T47D (cell line): ENCODE measurements at regions not wholly inside any gene's neighbourhood (a gene's known extent, or its start where the extent isn't known, plus 50 kb on each side); places are given as distances from the start of the nearest gene placed in this dataset.
"Not testable (repeated sequence)": the region's sequence is repeated elsewhere in the genome, so short reads cannot be mapped to it uniquely, and the experiment has no call there.

ENCODE experiments used
- DNase-seq, 2 experiments: peaks; one replicate each; pipeline versions ENCODE4 v3.0.0 to v3.0.0-alpha.2; 2011 to 2012; ENCODE audit warnings: low read depth in 1 of 2, low spot score in 1 of 2
- JUND ChIP-seq: IDR thresholded peaks from 2 replicates; pipeline ENCODE4 v1.6.1; 2012; ENCODE audit warnings: low read depth
- in situ Hi-C: cut with HindIII; loops from 2 replicates; pipeline ENCODE4 v1.10.0; 2016; ENCODE audit warnings: low sequenced_read_pairs, low pct_unique_long_range_greater_than_20kb

DNA sequence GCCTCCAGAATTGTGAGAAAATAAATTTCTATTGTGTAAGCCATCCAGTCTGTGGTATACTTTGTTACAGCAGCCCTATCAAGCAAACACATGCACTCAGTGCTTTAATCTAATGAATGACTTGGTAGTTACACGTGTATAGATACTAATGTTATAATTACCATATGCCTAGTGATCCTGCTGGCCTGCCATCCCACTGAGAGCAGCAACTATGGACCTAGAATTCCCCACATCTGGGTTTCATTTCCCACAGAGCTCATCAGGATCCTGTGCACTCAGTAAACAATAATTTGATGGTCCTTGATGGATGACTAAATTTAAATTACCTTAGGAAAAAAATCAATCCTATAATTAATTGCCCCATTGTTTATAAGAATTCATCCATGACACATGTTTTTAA lies 86.5 kb upstream of the RGS1 start:
- no peak for TF ChIP-seq JUND
- DNase-seq: no peak
- in situ Hi-C loops: no loop called here

DNA sequence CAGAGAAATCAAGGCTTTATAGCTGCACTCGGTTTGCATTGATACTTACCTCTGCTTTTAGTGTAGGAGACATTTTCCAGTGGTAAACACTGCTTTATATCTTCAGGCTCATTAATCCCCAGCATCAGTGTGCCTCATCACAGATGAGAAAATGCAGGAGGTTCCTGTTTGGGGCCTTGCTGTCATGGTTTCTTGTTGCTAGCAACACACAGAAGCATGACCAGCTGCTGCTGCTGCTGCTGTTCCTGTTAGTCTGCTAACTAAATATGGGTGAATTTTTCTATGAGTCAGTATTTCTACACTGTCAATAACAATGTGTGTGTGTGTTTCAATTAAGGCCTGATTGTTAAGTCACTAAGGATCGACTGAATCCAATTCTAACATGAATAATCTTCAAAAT lies 85.8 kb upstream of the RGS1 start:
- DNase-seq: peak in 1 of 2 experiments; percentile 44
- in situ Hi-C loops: no loop called here
- no peak for TF ChIP-seq JUND

DNA sequence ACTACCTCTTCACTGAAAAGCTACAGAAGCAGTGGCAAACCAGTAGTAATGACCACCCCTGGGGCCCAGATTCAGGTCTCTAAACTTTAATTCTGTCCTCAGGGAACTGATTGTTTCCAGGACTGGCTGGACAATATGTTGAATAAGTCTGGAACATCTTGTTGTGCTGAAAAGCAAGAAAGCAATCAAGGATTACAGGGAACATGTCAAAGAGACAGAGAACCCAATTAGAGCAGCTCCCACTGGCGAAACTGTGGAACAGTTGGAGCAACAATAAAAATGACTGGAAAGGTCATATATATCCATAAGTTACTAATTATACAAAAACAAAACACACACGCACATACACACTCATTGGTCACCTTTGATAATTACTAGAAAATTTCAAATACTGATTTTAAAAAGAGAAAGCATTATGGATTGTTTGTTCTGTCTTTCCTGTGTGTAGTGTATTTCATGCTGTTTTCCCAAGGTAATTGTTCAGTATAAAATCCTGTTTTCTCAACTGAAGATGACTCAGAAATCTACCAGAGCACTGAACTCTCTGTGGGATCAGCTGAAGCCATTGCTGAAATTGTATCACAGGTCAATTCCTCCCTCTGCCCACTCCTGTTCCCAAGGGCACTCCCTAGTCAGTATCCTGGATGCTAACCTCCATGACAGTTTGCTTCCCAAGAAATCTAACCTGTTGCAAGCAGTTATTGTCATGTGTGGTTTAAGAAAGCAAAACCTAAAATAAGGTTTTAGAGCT lies 83.6 kb upstream of the RGS1 start:
- in situ Hi-C loops: no loop called here
- no peak for TF ChIP-seq JUND
- no peak for DNase-seq

DNA sequence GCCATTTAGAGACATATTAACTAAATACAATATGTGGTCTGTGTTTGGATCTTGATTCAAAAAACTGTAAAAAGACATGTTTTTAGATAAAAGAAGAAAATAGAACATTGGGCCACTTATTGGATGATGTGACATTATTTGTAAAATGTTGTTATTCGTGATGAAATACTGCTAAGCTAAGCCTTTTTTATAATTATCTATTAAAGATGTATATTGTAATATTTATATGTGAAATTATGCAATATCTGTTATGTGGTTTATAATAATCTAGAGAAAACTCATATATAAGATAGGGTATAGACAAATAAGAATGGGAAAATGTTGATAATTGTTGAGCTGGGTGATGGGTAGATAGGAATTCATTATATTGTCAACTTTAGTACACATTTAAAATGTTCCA lies 82.0 kb upstream of the RGS1 start:
- DNase-seq: no peak
- TF ChIP-seq JUND: no peak
- in situ Hi-C loops: no loop called here

DNA sequence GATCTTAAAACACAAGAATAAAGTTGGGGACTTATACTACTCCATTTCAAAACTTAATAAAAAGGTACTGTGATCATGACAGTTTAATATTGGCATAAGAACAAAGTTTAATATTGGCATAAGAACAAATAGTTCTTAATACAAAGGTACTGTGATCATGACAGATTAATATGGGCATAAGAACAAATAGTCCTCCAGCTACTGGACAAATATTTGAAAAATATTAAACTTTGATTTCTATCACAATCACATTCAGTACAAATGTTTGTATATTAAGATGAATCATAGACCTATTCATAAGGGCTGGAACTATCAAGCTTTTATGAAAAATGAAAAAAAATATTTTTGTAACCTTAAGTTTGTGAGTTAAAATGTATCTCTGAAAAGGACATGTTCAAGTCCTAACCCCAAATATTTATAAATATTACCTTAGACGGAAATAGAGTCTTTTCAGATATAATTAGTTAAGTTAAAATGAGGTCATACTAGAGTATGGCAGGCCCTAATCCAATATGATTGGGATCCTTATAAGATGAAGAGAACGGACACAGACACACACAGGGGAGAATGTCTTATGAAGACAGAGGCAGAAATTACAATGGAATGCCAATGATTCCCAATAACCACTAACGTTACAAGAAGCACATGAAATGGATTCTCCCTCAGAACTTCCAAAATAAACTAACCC lies 79.1 kb upstream of the RGS1 start:
- in situ Hi-C loops: no loop called here
- no peak for TF ChIP-seq JUND
- peak in 1 of 2 experiments; percentile 18 for DNase-seq

DNA sequence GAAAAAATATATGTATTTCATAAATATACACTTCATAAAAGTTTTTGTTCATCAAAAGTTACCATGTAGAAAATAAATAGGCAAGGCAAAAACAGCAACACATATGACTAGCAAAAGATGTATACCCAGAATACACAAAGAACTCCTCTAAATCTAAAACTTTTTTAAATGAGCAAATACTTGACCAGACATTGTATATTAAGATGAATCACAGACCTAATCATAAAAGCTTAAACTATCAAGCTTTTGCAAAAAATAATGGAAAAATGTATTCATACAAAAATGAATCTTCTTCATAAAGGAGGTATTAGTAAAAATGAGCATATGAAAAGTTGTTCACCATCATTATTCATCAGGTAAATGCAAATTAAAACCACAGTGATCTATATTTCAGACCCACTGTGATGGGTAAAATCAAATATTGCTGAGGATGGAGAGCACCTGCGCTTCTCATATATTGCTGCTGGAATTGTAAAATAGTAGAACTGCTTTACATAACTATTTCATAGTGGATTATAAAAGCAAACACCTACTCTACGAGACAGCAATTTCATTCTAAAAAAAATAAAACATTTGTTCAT lies 78.3 kb upstream of the RGS1 start:
- in situ Hi-C loops: no loop called here
- no peak for DNase-seq
- no peak for TF ChIP-seq JUND

DNA sequence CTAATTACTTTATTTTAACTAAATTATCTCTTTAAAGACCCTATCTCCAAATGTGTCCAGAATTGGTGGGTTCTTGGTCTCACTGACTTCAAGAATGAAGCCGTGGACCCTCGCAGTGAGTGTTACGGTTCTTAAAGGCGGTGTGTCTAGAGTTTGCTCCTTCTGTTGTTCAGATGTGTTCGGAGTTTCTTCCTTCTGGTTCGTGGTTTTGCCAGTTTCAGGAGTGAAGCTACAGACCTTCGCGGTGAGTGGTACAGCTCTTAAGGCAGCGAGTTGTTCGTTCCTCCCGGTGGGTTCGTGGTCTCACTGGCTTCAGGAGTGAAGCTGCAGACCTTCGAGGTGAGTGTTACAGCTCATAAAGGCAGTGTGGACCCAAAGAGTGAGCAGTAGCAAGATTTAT lies 77.5 kb upstream of the RGS1 start:
- in situ Hi-C loops, DNase-seq: not testable (repeated sequence)

DNA sequence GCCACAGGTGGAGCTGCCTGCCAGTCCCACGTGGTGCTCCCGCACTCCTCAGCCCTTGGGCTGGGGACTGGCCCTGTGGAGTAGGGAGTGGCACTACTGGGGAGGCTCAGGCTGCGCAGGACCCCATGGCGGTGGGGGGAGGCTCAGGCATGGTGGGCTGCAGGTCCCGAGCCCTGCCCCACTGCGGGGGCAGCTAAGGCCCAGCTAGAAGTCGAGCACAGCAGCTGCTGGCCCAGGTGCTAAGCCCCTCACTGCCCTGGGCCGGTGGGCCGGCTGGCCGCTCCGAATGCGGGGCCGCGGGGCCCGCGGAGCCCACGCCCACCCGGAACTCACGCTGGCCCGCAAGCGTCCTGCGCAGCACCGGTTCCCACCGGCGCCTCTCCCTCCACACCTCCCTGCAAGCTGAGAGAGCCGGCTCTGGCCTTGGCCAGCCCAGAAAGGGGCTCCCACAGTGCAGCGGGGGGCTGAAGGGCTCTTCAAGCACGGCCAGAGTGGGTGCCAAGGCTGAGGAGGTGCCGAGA lies 76.5 kb upstream of the RGS1 start:
- in situ Hi-C loops, DNase-seq: not testable (repeated sequence)

DNA sequence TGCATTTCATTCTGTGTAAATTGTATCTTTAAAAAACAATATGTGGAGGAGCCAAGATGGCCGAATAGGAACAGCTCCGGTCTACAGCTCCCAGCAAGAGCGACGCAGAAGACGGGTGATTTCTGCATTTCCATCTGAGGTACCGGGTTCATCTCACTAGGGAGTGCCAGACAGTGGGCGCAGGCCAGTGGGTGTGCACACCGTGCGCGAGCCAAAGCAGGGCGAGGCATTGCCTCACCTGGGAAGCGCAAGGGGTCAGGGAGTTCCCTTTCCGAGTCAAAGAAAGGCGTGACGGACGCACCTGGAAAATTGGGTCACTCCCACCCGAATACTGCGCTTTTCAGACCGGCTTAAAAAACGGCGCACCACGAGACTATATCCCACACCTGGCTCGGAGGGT lies 75.0 kb upstream of the RGS1 start:
- DNase-seq, in situ Hi-C loops: not testable (repeated sequence)

DNA sequence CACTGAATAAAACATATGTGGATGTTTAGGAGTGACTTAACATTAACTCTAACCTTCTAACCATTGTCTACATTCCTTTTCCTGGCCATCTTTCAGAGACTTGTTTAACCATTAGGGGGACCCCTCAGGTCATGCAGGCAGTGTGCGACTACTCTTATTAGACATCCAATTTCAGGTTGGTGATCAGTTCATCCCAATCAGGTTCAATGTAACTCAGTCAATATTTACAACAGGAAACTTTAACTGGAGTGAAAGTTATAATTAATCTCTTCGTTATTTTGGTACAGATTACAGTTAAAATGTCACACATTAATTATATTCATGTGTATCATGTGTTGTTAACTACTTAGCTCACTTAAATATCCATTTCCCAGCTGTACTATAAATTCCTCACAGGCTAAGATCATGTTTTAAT lies 68.8 kb upstream of the RGS1 start:
- in situ Hi-C loops: no loop called here
- TF ChIP-seq JUND: no peak
- DNase-seq: peak; percentile 22 to 35

DNA sequence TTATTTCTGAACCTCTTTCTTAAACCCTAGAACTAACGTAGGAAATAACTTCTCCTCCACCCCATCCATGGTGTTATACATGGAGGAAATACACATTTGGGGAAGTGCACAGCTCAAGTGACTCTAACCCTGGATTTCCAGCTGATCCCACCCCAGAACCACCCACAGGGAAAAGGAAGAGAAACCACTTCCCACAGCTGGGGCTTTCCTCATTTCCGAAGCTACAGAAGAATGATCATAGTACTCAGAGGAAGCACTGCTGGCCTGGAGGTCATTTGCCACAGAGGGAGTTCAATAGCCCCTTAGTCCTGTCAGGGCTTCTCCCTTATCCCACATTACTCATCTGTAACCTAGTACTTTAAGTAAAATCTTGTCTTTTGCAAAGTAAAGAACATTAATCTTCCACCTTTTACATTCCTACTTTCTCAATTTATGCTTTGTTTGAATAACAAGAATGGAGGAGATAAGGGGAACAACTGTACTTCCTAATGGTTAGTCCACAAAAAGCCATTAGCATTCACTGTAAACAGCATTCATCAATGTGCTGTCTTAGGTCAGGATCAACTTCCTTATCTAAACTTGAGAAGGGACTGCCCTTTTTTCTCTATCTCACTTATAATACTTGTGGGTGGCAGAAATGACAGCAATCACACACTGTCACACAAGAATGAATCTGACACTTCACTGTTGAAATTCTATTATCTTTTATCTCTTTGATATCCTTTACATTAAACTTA lies 63.0 kb upstream of the RGS1 start:
- TF ChIP-seq JUND: no peak
- no peak for DNase-seq
- in situ Hi-C loops: no loop called here

DNA sequence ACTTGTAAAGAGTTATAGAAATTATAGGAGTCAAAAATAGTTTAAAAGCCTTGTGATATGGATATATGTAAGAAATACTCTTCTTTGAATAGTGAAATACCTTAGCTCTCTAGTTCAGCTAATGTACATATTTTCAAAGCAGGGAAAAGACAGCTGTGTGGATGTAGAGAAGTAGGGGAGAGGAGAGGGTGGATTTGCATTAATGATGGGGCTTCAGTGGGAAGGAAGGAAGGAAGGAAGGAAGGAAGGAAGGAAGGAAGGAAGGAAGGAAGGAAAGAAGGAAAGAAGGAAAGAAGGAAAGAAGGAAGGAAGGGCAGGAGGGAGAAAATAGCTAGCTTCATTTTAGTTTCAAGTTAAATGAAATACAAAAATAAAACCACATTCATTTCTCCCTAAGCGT lies 62.4 kb upstream of the RGS1 start:
- TF ChIP-seq JUND: no peak
- in situ Hi-C loops: no loop called here

DNA sequence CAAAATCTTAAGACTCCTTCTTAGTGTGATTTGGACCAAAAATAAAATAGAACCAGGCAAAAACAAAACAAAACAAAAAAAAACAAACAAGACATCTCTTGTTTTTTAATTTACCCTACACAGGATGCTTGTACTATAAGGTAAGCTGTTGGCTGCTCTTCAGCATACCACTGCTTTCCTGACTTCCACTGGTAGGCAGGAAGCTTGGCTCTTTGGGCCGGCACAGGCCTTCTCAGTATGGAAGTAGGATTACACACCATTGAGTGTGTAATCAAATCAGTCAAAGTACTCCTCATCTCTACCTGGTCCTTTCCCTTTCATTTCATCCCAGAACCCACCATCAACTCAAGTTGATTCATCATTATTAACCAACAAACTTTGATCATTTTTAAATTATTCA lies 61.9 kb upstream of the RGS1 start:
- TF ChIP-seq JUND: no peak
- in situ Hi-C loops: no loop called here
- no peak for DNase-seq

More for the DNA sequence above, 62.4 kb upstream of the RGS1 start:
- no peak for DNase-seq
